Endodermal cell (in vitro differentiated cells): ENCODE measurements at regions not wholly inside any gene's neighbourhood (a gene's known extent, or its start where the extent isn't known, plus 50 kb on each side); places are given as distances from the start of the nearest gene placed in this dataset.

ENCODE experiments used
- DNase-seq: peaks from one replicate; pipeline ENCODE4 v3.0.0-alpha.2; 2017
- H3K27ac ChIP-seq: 2 replicates; pipeline ENCODE4 v1.5.1; 2013; ENCODE audit warnings: mild to moderate bottlenecking, low read depth, low read length, moderate library complexity
- H3K27me3 ChIP-seq: 2 replicates; pipeline ENCODE4 v1.6.1; 2013; ENCODE audit warnings: mild to moderate bottlenecking, low read length, moderate library complexity; ENCODE audit not compliant: insufficient read depth, control insufficient read depth, poor library complexity, severe bottlenecking
- H3K36me3 ChIP-seq: 2 replicates; pipeline ENCODE4 v1.7.0; 2013; ENCODE audit warnings: mild to moderate bottlenecking, low read length, moderate library complexity; ENCODE audit not compliant: control insufficient read depth, insufficient read depth
- H3K4me1 ChIP-seq: one replicate; pipeline ENCODE4 v1.7.0; 2013; ENCODE audit warnings: low read length; ENCODE audit not compliant: control insufficient read depth, insufficient read depth
- H3K4me3 ChIP-seq: 2 replicates; pipeline ENCODE4 v1.5.1; 2013; ENCODE audit warnings: mild to moderate bottlenecking, low read length, moderate library complexity
- H3K9ac ChIP-seq: 2 replicates; pipeline ENCODE4 v1.6.1; 2013; ENCODE audit warnings: mild to moderate bottlenecking, low read length, moderate library complexity; ENCODE audit not compliant: poor library complexity, severe bottlenecking; ENCODE audit errors: extremely low read depth
- H3K9me3 ChIP-seq: 2 replicates; pipeline ENCODE4 v1.6.1; 2013; ENCODE audit warnings: mild to moderate bottlenecking, low read length, moderate library complexity; ENCODE audit not compliant: control insufficient read depth
- H3K27ac Mint-ChIP-seq: 2 replicates; pipeline ENCODE4 v1.8.0; 2020; ENCODE audit warnings: mixed read lengths
- H3K27me3 Mint-ChIP-seq: 2 replicates; pipeline ENCODE4 v1.8.0; 2021; ENCODE audit warnings: mild to moderate bottlenecking, mixed read lengths; ENCODE audit not compliant: insufficient read depth
- H3K36me3 Mint-ChIP-seq: 2 replicates; pipeline ENCODE4 v1.8.0; 2020; ENCODE audit warnings: low read depth, mixed read lengths
- H3K4me1 Mint-ChIP-seq: 2 replicates; pipeline ENCODE4 v1.8.0; 2020; ENCODE audit warnings: mixed read lengths
- H3K4me3 Mint-ChIP-seq: 2 replicates; pipeline ENCODE4 v1.8.0; 2020; ENCODE audit warnings: mild to moderate bottlenecking, moderate library complexity, mixed read lengths
- H3K9me3 Mint-ChIP-seq: 2 replicates; pipeline ENCODE4 v1.8.0; 2020; ENCODE audit warnings: mild to moderate bottlenecking, mixed read lengths
- CTCF ChIP-seq: fragments of 200-600 bp; sonication (generic); conservative IDR thresholded peaks from 2 replicates; pipeline ENCODE4 v1.5.0; 2021; ENCODE audit warnings: antibody characterized with exemption, mild to moderate bottlenecking
- WGBS, 2 experiments: methylation state at CpG; one replicate each; pipeline versions ENCODE4 v1.1.5 to v1.1.7; 2013; ENCODE audit warnings: missing lambda C conversion rate in 2 of 2, mixed read lengths in 1 of 2; ENCODE audit not compliant: insufficient coverage in 1 of 2, insufficient read length in 1 of 2; 5-methylcytosine and 5-hydroxymethylcytosine counted together

- Mint-ChIP-seq H3K4me1 (peaks cover 12% of the 10 kb centered on the region), H3K36me3 (no peaks in the 10 kb centered on the region), H3K9me3 (no peaks in the 10 kb centered on the region), H3K27me3 (no peaks in the 10 kb centered on the region), H3K27ac (no peak overlapping the region), H3K4me3 (no peak overlapping the region)
- no peaks in the 10 kb centered on the region for H3K36me3 ChIP-seq
- H3K9ac ChIP-seq: no peak overlapping the region
- DNase-seq: no peak
- no peak overlapping the region for H3K27ac ChIP-seq
- no peaks in the 10 kb centered on the region for H3K4me1 ChIP-seq
- no peaks in the 10 kb centered on the region for H3K27me3 ChIP-seq
- 87 to 96% methylated on average over 2 of the region's 2 CpGs for WGBS, 2 experiments
- no peak for TF ChIP-seq CTCF
- no peaks in the 10 kb centered on the region for H3K9me3 ChIP-seq
- no peak overlapping the region for H3K4me3 ChIP-seq
These were observed 123.3 kb upstream of the COL21A1 start for GRCh38 chr6:56370561-56371211.

GRCh38 chr6:56370127-56370540, 122.8 kb upstream of the COL21A1 start:
- Mint-ChIP-seq H3K4me1 (peaks cover 14% of the 10 kb centered on the region), H3K9me3 (no peaks in the 10 kb centered on the region), H3K27ac (no peak overlapping the region), H3K27me3 (no peaks in the 10 kb centered on the region), H3K4me3 (no peak overlapping the region), H3K36me3 (no peaks in the 10 kb centered on the region)
- WGBS, 2 experiments: 77 to 82% methylated on average over 8 to 10 of the region's 10 CpGs
- Histone ChIP-seq H3K4me1 (no peaks in the 10 kb centered on the region), H3K27ac (no peak overlapping the region), H3K4me3 (no peak overlapping the region), H3K9ac (no peak overlapping the region), H3K36me3 (no peaks in the 10 kb centered on the region), H3K27me3 (no peaks in the 10 kb centered on the region), H3K9me3 (no peaks in the 10 kb centered on the region)
- TF ChIP-seq CTCF: peak; percentile 75
- peak; percentile 86 for DNase-seq

- Mint-ChIP-seq H3K4me1 (peaks cover 18% of the 10 kb centered on the region), H3K4me3 (no peak overlapping the region), H3K9me3 (no peaks in the 10 kb centered on the region), H3K27me3 (no peaks in the 10 kb centered on the region), H3K27ac (no peak overlapping the region), H3K36me3 (no peaks in the 10 kb centered on the region)
- H3K9me3 ChIP-seq: no peaks in the 10 kb centered on the region
- no peaks in the 10 kb centered on the region for H3K4me1 ChIP-seq
- DNase-seq: no peak
- TF ChIP-seq CTCF: no peak
- no peak overlapping the region for H3K27ac ChIP-seq
- H3K27me3 ChIP-seq: no peaks in the 10 kb centered on the region
- no peak overlapping the region for H3K4me3 ChIP-seq
- WGBS, 2 experiments: 88 to 99% methylated on average over 2 to 3 of the region's 3 CpGs
- H3K36me3 ChIP-seq: no peaks in the 10 kb centered on the region
- H3K9ac ChIP-seq: no peak overlapping the region
These were observed 121.1 kb upstream of the COL21A1 start for GRCh38 chr6:56368491-56368890.
